Astrocyte (in vitro differentiated cells and primary cell): ENCODE measurements at regions not wholly inside any gene's neighbourhood (a gene's known extent, or its start where the extent isn't known, plus 50 kb on each side); places are given as distances from the start of the nearest gene placed in this dataset.

Experiments
- DNase-seq: peaks from one replicate; pipeline ENCODE4 v3.0.0-alpha.2; 2010; ENCODE audit warnings: low read depth
- FAIRE-seq: peaks from 2 replicates; lab custom pipeline; 2011; peaks lifted over from hg19 to GRCh38; lab: Jason Lieb, UNC
- H2AFZ ChIP-seq: 2 replicates; pipeline ENCODE4 v1.6.0; 2012; ENCODE audit warnings: low read depth, low read length, inconsistent platforms
- H3K27ac ChIP-seq: 2 replicates; pipeline ENCODE4 v1.5.1; 2011; ENCODE audit warnings: low read depth, low read length, inconsistent platforms
- H3K27me3 ChIP-seq: 2 replicates; pipeline ENCODE4 v1.6.0; 2011; ENCODE audit warnings: low read length, inconsistent platforms; ENCODE audit not compliant: insufficient read depth
- H3K36me3 ChIP-seq: 2 replicates; pipeline ENCODE4 v1.5.1; 2011; ENCODE audit warnings: low read length, inconsistent platforms; ENCODE audit not compliant: insufficient read depth
- H3K4me1 ChIP-seq: 2 replicates; pipeline ENCODE4 v1.5.1; 2011; ENCODE audit warnings: low read length, inconsistent platforms; ENCODE audit not compliant: insufficient read depth
- H3K4me2 ChIP-seq: 2 replicates; pipeline ENCODE4 v1.6.0; 2012; ENCODE audit warnings: low read length, inconsistent platforms
- H3K4me3 ChIP-seq: 2 replicates; pipeline ENCODE4 v1.5.1; 2011; ENCODE audit warnings: low read depth, mild to moderate bottlenecking, low read length, inconsistent platforms; ENCODE audit not compliant: insufficient read depth
- H3K79me2 ChIP-seq: 2 replicates; pipeline ENCODE4 v1.6.0; 2012; ENCODE audit warnings: mild to moderate bottlenecking, low read length, inconsistent platforms; ENCODE audit not compliant: insufficient read depth
- H3K9ac ChIP-seq: 2 replicates; pipeline ENCODE4 v1.6.0; 2012; ENCODE audit warnings: mild to moderate bottlenecking, low read length, inconsistent platforms
- H3K9me3 ChIP-seq: 2 replicates; pipeline ENCODE4 v1.5.1; 2012; ENCODE audit warnings: low read depth, mild to moderate bottlenecking, low read length, inconsistent platforms; ENCODE audit not compliant: insufficient read depth
- H4K20me1 ChIP-seq: 2 replicates; pipeline ENCODE4 v1.6.0; 2012; ENCODE audit warnings: low read length, inconsistent platforms; ENCODE audit not compliant: insufficient read depth
- H3K27ac Mint-ChIP-seq: one replicate; pipeline ENCODE4 v1.8.0; 2021; ENCODE audit warnings: mild to moderate bottlenecking, mixed read lengths; ENCODE audit not compliant: unreplicated experiment
- H3K27me3 Mint-ChIP-seq: one replicate; pipeline ENCODE4 v1.8.0; 2021; ENCODE audit warnings: low read depth, mixed read lengths; ENCODE audit not compliant: unreplicated experiment
- H3K36me3 Mint-ChIP-seq: one replicate; pipeline ENCODE4 v1.8.0; 2021; ENCODE audit warnings: low read depth, mixed read lengths; ENCODE audit not compliant: unreplicated experiment
- H3K4me1 Mint-ChIP-seq: one replicate; pipeline ENCODE4 v1.8.0; 2021; ENCODE audit warnings: low read depth, mixed read lengths; ENCODE audit not compliant: unreplicated experiment
- H3K4me3 Mint-ChIP-seq: one replicate; pipeline ENCODE4 v1.8.0; 2021; ENCODE audit warnings: mild to moderate bottlenecking, moderate library complexity, mixed read lengths; ENCODE audit not compliant: unreplicated experiment
- H3K9me3 Mint-ChIP-seq: one replicate; pipeline ENCODE4 v1.8.0; 2021; ENCODE audit warnings: mild to moderate bottlenecking, mixed read lengths; ENCODE audit not compliant: unreplicated experiment
- EZH2 ChIP-seq: IDR thresholded peaks from 2 replicates; pipeline ENCODE4 v1.6.1; 2012; ENCODE audit warnings: mild to moderate bottlenecking, low read length, inconsistent platforms; ENCODE audit not compliant: insufficient read depth
- TF ChIP-seq, protein P1 (sequence below): IDR thresholded peaks from 2 replicates; pipeline ENCODE4 v1.5.1; 2011; ENCODE audit warnings: low read depth, mild to moderate bottlenecking, inconsistent platforms, low read length, moderate library complexity; ENCODE audit not compliant: insufficient read depth

DNA sequence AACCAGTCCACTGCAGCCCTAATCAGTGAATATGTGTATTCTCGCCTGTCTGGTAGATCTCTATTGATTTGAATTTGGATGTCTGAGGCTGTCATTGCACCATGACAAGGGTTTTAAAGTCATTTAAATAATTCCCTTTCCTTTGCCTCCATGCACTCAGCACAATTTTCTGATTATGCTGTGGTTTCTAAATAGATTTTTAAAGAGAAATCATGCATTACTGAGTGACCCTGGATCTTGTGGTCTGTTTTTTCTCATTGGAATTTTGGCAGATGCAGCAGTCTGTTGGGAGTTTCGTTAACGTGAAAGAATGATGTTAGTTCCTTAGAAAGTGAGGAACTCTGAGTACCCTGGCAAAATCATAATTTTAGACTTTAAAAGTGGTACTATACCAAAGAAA is 396.0 kb downstream of the LRRC70 start:
- Histone ChIP-seq H3K4me2 (no peak overlapping the region), H3K4me3 (no peak overlapping the region), H2AFZ (no peak overlapping the region), H3K9ac (no peak overlapping the region), H3K79me2 (no peaks in the 10 kb centered on the region), H3K27me3 (no peaks in the 10 kb centered on the region), H3K4me1 (no peaks in the 10 kb centered on the region), H3K9me3 (peaks cover 2% of the 10 kb centered on the region), H3K36me3 (no peaks in the 10 kb centered on the region), H3K27ac (no peak overlapping the region), H4K20me1 (no peaks in the 10 kb centered on the region)
- Mint-ChIP-seq H3K27me3 (no peaks in the 10 kb centered on the region), H3K36me3 (no peaks in the 10 kb centered on the region), H3K27ac (no peak overlapping the region), H3K4me1 (peaks cover 2% of the 10 kb centered on the region), H3K4me3 (no peak overlapping the region), H3K9me3 (no peaks in the 10 kb centered on the region)
- DNase-seq (no peak), FAIRE-seq (no peak)
- TF ChIP-seq, protein P1, sequence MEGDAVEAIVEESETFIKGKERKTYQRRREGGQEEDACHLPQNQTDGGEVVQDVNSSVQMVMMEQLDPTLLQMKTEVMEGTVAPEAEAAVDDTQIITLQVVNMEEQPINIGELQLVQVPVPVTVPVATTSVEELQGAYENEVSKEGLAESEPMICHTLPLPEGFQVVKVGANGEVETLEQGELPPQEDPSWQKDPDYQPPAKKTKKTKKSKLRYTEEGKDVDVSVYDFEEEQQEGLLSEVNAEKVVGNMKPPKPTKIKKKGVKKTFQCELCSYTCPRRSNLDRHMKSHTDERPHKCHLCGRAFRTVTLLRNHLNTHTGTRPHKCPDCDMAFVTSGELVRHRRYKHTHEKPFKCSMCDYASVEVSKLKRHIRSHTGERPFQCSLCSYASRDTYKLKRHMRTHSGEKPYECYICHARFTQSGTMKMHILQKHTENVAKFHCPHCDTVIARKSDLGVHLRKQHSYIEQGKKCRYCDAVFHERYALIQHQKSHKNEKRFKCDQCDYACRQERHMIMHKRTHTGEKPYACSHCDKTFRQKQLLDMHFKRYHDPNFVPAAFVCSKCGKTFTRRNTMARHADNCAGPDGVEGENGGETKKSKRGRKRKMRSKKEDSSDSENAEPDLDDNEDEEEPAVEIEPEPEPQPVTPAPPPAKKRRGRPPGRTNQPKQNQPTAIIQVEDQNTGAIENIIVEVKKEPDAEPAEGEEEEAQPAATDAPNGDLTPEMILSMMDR, result no peak
- TF ChIP-seq EZH2, result no peak

- no peak overlapping the region for H2AFZ ChIP-seq
- H3K9me3 Mint-ChIP-seq, result peaks cover 14% of the 10 kb centered on the region
Observed at GRCh38 chr5:62969409-62970120, 390.9 kb downstream of the LRRC70 start.

More at GRCh38 chr5:62969409-62970120, 390.9 kb downstream of the LRRC70 start:
- Mint-ChIP-seq H3K27ac (no peak overlapping the region), H3K36me3 (no peaks in the 10 kb centered on the region), H3K4me3 (no peak overlapping the region), H3K27me3 (no peaks in the 10 kb centered on the region), H3K4me1 (peaks cover 7% of the 10 kb centered on the region)
- no peaks in the 10 kb centered on the region for H3K36me3 ChIP-seq
- no peaks in the 10 kb centered on the region for H3K27me3 ChIP-seq
- no peak overlapping the region for H3K9ac ChIP-seq
- H3K79me2 ChIP-seq, result no peaks in the 10 kb centered on the region
- H3K4me1 ChIP-seq, result no peaks in the 10 kb centered on the region
- H3K4me3 ChIP-seq, result no peak overlapping the region
- peaks cover 5% of the 10 kb centered on the region for H3K9me3 ChIP-seq
- H4K20me1 ChIP-seq, result no peaks in the 10 kb centered on the region
- no peak for FAIRE-seq
- H3K27ac ChIP-seq, result no peak overlapping the region
- TF ChIP-seq, protein P1, result no peak
- TF ChIP-seq EZH2, result no peak
- H3K4me2 ChIP-seq, result no peak overlapping the region
- DNase-seq, result no peak
